HG03097 (cell line): ENCODE measurements at regions not wholly inside any gene's neighbourhood (a gene's known extent, or its start where the extent isn't known, plus 50 kb on each side); places are given as distances from the start of the nearest gene placed in this dataset.

ENCODE experiments used
- ATAC-seq: cut with Tn5 transposase; IDR thresholded peaks from one replicate; pipeline ENCODE4 v1.9.1; 2021; ENCODE audit not compliant: unreplicated experiment, low FRiP score

DNA sequence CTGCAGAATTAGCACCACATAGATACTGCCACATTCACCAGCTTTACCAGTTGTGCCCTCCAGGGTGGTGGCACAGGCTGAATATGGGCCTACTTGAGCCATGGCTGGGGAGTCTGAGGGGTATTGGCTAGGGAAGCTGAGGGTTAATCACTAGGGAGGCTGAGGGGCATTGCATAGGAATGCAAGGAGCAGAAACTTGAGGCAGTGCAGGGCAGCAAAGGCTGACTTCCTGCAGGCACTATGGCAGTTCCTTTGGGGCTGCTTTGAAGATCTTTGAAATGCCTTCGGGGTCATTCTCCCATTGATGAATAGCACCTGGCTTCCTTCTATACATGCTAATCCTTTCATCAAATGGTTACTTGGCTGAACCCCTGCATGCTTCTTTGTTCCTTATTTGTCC is 171.5 kb downstream of the RCN1 start:
- ATAC-seq, result no peak

- no peak for ATAC-seq
These were observed 169.4 kb downstream of the WT1 start for GRCh38 chr11:32265911-32266310.

DNA sequence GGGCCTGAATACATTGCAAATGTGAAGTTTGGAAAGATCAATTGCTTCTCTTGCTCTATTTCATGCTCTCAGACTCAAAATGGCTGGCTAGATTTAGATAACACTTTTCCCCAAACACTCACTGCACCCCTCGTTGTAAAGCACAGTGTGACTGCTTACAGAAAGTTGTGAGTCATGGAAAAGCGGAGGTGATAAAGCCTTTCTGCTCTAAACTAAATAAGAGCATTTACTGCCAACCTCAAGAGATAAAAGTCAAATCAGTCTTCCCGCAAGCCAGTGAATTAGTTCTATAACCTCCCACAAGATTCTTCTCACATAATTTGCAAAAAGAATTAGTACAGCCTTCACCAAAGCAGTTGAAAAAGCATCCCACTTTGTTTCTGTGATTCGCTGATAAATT is 168.7 kb downstream of the WT1 start:
- ATAC-seq, result no peak

GRCh38 chr11:32267679-32268187 is 167.6 kb downstream of the WT1 start:
- no peak for ATAC-seq

DNA sequence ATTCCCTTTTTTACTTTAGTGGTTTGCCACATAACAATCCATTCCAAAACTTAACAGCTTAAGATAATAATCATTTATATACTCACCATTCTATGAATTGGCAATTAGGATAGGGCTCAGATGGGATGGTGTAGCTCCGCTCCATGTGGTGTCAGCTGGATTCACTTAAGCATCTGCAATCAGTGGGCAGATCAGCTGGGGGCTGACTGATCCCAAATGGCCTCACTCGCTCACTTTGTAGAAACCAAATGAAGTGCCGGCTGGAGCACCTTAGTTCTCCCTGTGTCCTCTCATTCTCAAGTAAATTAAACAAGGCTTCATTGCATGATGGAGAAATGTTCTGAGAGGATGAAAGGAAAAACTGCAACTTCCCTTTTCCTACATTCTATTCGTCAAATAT is 161.4 kb downstream of the WT1 start:
- ATAC-seq, result no peak

DNA sequence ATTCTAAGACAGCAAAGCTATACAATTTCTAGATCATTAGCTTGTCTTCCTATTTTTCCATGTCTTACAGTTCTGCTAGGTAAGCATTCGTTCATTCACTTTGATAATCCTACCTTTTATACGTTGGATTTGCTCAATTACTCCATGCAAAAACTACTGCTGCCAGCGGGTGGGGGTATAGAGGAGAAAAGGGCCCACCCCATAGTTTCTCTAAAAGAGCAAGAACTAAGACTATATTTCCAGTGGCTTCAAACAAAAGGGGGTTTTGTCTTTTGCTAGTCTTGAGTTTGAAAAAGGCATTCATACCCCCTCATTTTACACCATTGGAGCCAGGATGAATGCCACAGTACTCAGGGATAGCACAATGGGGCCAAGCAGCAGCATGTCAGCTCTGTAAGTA is 155.7 kb downstream of the WT1 start:
- no peak for ATAC-seq

GRCh38 chr11:32280339-32280738 is 155.0 kb downstream of the WT1 start:
- no peak for ATAC-seq

DNA sequence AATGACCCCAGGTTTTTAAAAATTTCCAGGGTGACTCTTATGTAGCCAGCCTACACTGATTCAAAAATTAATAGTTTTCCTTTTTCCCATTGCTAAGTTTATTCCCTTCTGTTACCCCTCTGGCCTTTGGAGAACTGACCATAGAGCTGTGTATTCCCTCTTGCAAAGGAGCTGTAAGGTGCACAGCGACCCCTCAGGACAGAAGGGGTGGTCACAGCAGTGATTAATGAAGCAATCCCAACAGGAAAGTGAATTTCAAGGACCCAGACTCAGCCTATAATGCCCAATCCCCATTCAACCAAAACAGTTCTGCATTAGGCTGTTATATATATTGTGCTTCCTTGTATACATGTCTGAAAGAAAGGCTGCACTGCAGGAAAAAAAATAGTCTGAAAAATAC is 147.1 kb downstream of the WT1 start:
- no peak for ATAC-seq

DNA sequence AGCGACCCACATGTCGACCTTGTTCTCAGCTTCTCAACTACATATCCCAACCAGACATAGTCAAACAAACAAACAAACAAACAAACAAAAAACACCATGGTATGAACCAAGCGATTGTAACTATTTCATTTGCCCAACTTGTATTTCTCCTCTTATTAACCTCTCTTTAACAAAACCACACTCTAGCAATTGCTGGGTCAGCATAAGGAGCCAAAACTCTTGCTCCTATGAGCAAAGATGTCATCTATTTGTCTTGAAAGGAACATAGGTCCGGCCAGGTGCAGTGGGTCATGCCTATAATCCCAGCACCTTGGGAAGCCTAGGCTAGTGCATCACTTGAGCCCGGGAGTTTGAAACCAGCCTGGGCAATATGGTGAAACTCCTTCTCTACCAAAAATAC is 145.6 kb downstream of the WT1 start:
- ATAC-seq, result no peak

- ATAC-seq, result no peak
These were observed 144.6 kb downstream of the WT1 start for GRCh38 chr11:32290783-32291182.

- no peak for ATAC-seq
These were observed 137.7 kb downstream of the WT1 start for GRCh38 chr11:32297611-32298011.

GRCh38 chr11:32302826-32303225 is 132.5 kb downstream of the WT1 start:
- no peak for ATAC-seq

- ATAC-seq, result no peak
These were observed 130.8 kb downstream of the WT1 start for GRCh38 chr11:32304521-32304920.

DNA sequence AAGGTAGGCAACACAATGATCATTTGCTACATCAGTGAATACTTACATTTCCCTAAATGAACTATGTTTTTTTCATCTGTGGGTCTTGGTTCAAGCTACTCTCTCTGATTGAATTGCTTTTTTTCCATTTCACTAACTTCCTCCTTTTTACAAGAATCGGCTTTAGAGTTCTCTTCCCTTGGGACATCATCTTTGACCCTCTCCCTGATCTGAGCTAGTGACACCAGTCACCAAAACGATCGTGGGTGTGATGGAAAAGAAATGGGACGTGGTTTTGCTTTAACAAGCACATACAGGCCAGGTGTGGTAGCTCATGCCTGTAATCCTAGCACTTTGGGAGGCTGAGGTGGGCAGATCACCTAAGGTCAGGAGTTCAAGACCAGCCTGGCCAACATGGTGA is 129.9 kb downstream of the WT1 start:
- no peak for ATAC-seq

GRCh38 chr11:32307471-32307870 is 127.9 kb downstream of the WT1 start:
- ATAC-seq, result no peak

DNA sequence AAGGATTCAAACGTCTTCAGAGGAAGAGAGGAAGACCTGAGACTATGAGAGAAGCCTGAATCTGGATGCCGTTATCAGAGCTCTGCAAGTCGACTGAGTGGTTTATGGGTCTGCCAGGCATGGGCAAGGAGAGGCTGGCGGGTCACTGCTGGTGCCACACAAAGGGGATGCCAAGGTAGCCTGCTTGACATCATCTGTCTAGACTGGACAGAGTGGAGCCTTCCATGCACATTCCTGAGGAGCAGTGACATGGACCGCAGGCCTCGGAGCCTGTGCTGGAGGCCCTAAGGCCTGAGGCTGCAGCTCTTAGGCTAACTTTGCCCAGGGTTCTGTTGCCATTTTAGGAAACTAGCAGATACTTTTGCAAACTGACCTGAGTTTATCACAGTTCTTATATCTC is 127.4 kb downstream of the WT1 start:
- no peak for ATAC-seq

DNA sequence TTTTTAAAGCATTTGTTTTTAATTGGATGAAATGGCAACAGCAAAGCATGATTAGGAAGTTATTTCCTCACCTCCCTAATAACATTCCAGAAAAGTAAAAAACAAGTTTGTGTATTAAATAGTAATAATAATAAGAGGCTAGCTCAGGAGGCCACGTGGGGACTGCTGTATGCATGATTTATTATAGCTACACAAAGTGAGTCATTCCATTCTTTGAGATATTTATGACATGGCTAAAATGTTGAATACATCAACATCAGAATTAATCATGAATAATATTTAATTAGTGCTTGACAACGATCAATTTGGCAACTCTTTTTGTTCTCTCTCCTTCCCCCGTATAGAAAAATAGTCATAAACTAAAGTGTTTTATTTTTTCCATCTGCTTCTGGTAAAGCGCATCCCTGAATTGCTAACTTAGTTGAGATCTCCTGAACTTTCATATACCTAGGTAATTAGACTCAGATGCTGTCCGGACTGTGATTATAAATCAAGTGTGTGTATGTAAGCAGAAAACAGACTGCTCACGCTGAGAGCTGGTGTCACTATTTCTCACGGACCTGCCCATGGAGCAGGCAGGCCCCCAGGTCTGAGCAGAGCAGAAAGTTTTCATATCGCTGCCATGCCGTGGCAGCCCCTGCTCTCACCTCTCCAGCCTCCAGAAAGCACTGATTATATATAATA is 125.7 kb downstream of the WT1 start:
- ATAC-seq, result no peak

GRCh38 chr11:32310214-32310601 is 125.1 kb downstream of the WT1 start:
- ATAC-seq, result no peak

DNA sequence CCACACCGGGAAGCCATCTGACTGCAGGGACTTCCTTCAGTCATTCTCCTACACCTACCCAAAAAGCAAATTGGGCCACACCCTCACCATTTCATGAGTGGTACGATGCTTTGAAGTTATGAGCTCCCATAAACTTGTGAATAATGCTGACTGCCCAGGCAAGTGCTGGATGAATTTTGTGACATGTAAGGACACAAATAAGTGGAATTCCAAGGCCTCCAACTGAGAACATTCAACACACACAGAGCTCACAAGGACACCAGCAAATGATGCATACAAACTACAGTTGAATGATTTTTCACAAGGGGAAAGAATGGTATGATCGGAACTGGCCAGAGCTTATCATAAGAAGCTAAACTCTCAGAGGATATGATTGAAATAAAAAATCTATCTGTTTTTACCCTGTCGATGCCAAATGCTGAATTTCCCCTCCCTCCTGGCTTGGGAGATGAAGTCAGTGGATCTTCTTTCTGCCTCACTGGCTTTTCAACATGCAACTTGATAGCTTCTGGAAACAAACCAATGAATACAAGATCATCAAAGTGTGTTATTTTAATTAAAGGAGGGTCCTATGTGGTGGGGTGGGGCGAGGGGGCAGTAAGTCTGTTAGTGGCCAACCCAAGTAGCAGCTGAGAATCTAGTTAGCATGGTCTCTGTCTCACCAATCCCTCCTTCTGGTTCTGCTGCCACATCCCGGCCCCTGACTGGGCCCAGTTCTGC is 123.8 kb downstream of the WT1 start:
- no peak for ATAC-seq

- ATAC-seq, result no peak
These were observed 123.0 kb downstream of the WT1 start for GRCh38 chr11:32312206-32312817.

DNA sequence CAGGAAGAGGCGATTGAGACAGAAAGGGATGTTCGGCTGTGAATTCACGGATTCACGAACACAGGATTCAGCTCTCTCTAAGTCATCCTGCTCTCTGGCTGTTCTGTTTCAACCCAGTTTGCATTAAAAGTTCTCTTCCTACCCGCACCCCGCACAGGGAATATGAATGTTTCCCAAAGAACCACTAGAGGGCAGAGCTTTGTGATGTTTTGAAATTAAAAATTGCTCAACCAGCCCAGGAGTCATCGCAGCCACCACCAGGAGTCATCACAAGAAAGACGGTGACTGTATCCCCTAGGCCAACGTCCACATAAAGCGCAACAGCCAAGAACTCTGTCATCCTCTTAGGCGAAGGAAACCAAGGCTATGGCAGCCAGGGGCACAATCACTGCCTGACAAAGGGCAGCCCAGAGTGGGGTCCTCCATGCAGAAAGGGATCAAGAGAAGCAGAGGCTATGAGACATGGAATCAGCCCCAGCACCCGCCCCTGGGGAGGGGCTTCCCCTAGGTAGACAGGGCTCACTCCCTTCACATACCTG is 122.4 kb downstream of the WT1 start:
- ATAC-seq, result no peak

DNA sequence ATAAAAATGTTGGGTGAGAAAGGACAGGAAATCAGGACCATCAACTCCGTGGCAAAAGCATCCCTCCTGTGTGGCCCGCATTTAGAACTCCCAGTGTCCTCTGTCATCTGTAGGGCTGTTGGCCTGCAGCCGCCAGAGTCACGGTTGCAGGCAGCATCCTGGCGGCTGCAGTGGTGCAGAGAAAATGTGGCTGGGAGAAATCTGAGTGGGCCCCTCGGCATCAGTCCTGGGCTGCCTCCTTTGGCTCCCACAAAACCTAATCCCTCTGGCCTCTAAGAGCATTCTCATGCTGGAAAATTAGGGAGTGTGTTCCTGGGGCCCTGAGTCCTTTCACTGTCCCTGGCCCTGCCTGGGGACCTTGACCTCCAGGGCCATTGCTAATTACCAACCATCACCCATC is 121.9 kb downstream of the WT1 start:
- ATAC-seq, result no peak
